K562 (cell line): ENCODE measurements at regions not wholly inside any gene's neighbourhood (a gene's known extent, or its start where the extent isn't known, plus 50 kb on each side); places are given as distances from the start of the nearest gene placed in this dataset.

Experiments
- KDM2B ChIP-seq: fragments of 250-450 bp; sonication (Bioruptor Pico); IDR thresholded peaks from 2 replicates; pipeline ENCODE4 v1.8.0; 2021; ENCODE audit warnings: mild to moderate bottlenecking, moderate library complexity
- MBD1 ChIP-seq: fragments of 250-450 bp; sonication (Bioruptor Pico); IDR thresholded peaks from 2 replicates; pipeline ENCODE4 v1.8.0; 2022; ENCODE audit warnings: inconsistent platforms
- MBD2 ChIP-seq: sonication (generic); IDR thresholded peaks from 2 replicates; pipeline ENCODE4 v1.6.1; 2016; ENCODE audit warnings: low read depth, borderline replicate concordance
- MCM2 ChIP-seq: fragments of 450-650 bp; IDR thresholded peaks from 2 replicates; pipeline ENCODE4 v1.6.1; 2017; ENCODE audit warnings: low read depth, mild to moderate bottlenecking
- PTRF ChIP-seq: fragments of 450-650 bp; IDR thresholded peaks from 2 replicates; pipeline ENCODE4 v1.6.1; 2016; ENCODE audit warnings: mild to moderate bottlenecking, missing genetic modification characterization, missing compliant biosample characterization
- PYGO2 ChIP-seq: fragments of 450-650 bp; IDR thresholded peaks from 2 replicates; pipeline ENCODE4 v1.6.1; 2016; ENCODE audit warnings: mild to moderate bottlenecking, missing genetic modification characterization, moderate library complexity, missing compliant biosample characterization
- SETDB1 ChIP-seq: IDR thresholded peaks from one replicate; pipeline ENCODE4 v1.6.1; 2012; ENCODE audit warnings: low read length, control low read depth, inconsistent platforms
- ZNF184 ChIP-seq: sonication (generic); formaldehyde crosslinking; IDR thresholded peaks from 2 replicates; pipeline ENCODE4 v1.5.0; 2020; ENCODE audit warnings: missing genetic modification reagents
- ZNF311 ChIP-seq: fragments of 250-450 bp; sonication (Bioruptor Pico); IDR thresholded peaks from 2 replicates; pipeline ENCODE4 v1.4.0; 2020; ENCODE audit warnings: mild to moderate bottlenecking, moderate library complexity
- ZNF407 ChIP-seq: fragments of 450-650 bp; IDR thresholded peaks from 2 replicates; pipeline ENCODE4 v1.6.1; 2016; ENCODE audit warnings: low read depth
- ZNF57 ChIP-seq: fragments of 450-650 bp; formaldehyde crosslinking; IDR thresholded peaks from 2 replicates; pipeline ENCODE4 v1.4.0; 2020; ENCODE audit warnings: mild to moderate bottlenecking, moderate library complexity
- TF ChIP-seq, protein P1 (sequence below), 3 experiments: IDR thresholded peaks in 2 of 3; conservative IDR thresholded peaks in 1 of 3; 2 replicates each; pipeline ENCODE4 v1.5.1; 2011 to 2012; ENCODE audit warnings: low read length in 3 of 3, mild to moderate bottlenecking in 3 of 3, control low read depth in 2 of 3, improper control_type of control experiment in 1 of 3, inconsistent platforms in 1 of 3, low read depth in 1 of 3, mixed read lengths in 1 of 3, moderate library complexity in 1 of 3; ENCODE audit not compliant: insufficient read depth in 2 of 3
- TF ChIP-seq, protein P2 (sequence below): IDR thresholded peaks from 2 replicates; pipeline ENCODE4 v1.6.1; 2012; ENCODE audit warnings: low read depth, low read length, improper control_type of control experiment, borderline replicate concordance
- TF ChIP-seq, protein P3 (sequence below): sonication (generic); formaldehyde crosslinking; IDR thresholded peaks from 2 replicates; pipeline ENCODE4 v1.9.0; 2022; ENCODE audit warnings: mild to moderate bottlenecking, missing genetic modification reagents

DNA sequence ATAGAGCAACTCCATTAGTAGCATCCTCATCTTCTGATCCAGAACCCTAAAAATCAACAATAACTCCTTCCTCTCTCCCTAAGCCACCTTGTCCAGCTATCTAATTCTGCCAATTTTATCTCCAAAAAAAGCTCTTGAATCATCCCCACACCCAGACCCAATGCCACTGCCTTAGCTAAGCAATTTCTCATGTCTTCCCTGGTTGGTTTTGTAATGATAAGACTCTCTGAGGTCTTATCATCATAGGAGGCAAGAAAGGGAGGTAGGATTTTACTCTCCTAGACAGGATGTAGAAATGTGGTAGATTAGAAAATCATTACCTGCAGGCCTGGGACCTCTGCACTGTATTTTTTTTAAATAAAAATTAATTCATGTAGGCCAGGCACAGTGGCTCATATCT lies 283.5 kb upstream of the NEBL start (continued):
- TF ChIP-seq ZNF407: no peak
- TF ChIP-seq, protein P1, sequence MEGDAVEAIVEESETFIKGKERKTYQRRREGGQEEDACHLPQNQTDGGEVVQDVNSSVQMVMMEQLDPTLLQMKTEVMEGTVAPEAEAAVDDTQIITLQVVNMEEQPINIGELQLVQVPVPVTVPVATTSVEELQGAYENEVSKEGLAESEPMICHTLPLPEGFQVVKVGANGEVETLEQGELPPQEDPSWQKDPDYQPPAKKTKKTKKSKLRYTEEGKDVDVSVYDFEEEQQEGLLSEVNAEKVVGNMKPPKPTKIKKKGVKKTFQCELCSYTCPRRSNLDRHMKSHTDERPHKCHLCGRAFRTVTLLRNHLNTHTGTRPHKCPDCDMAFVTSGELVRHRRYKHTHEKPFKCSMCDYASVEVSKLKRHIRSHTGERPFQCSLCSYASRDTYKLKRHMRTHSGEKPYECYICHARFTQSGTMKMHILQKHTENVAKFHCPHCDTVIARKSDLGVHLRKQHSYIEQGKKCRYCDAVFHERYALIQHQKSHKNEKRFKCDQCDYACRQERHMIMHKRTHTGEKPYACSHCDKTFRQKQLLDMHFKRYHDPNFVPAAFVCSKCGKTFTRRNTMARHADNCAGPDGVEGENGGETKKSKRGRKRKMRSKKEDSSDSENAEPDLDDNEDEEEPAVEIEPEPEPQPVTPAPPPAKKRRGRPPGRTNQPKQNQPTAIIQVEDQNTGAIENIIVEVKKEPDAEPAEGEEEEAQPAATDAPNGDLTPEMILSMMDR (IDR thresholded peaks at IDR 0.05 in 2 of 3, conservative IDR thresholded peaks at IDR 0.05 in 1 of 3; ENCODE audit: insufficient read depth in 2 of 3, low read depth in 1 of 3, low read length in 3 of 3): no peak
- TF ChIP-seq, protein P2, sequence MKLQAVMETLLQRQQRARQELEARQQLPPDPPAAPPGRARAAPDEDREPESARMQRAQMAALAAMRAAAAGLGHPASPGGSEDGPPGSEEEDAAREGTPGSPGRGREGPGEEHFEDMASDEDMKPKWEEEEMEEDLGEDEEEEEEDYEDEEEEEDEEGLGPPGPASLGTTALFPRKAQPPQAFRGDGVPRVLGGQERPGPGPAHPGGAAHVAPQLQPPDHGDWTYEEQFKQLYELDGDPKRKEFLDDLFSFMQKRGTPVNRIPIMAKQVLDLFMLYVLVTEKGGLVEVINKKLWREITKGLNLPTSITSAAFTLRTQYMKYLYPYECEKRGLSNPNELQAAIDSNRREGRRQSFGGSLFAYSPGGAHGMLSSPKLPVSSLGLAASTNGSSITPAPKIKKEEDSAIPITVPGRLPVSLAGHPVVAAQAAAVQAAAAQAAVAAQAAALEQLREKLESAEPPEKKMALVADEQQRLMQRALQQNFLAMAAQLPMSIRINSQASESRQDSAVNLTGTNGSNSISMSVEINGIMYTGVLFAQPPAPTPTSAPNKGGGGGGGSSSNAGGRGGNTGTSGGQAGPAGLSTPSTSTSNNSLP: peak; percentile 68
- TF ChIP-seq PYGO2: no peak
- TF ChIP-seq MBD2: no peak
- TF ChIP-seq, protein P3, sequence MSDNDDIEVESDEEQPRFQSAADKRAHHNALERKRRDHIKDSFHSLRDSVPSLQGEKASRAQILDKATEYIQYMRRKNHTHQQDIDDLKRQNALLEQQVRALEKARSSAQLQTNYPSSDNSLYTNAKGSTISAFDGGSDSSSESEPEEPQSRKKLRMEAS (CRISPR knock-in tag): no peak
- TF ChIP-seq MCM2: no peak
- TF ChIP-seq SETDB1: no peak
- no peak for TF ChIP-seq ZNF184 (CRISPR knock-in tag)
- no peak for TF ChIP-seq MBD1
- no peak for TF ChIP-seq PTRF (tag)
- no peak for TF ChIP-seq ZNF311 (CRISPR knock-in tag)
- TF ChIP-seq ZNF57 (CRISPR knock-in tag): no peak
- TF ChIP-seq KDM2B (CRISPR knock-in tag): no peak
